ENCODE measurements at regions not wholly inside any gene's neighbourhood (a gene's known extent, or its start where the extent isn't known, plus 50 kb on each side); places are given as distances from the start of the nearest gene placed in this dataset.

DNA sequence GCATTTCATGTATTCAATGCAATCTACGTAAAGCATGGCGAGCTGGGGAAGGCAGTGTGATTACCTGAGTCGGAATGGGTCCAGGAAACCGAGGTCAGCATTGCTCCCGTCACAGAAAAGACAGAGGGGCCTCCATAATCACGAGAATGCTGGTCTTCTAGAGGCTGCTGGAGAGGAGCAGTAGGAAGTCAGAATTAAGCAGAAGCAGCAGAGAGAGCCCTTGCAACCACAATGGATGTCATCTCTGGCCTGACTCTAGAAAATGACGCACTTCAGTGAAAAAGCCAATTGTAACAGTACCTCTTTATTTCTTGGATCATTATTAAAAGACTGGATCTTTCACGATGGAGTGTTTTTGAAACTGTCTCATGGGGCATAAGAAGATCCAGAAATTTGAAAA lies 69.5 kb upstream of the FOXN3 start (continued):
- TF ChIP-seq, protein P1, sequence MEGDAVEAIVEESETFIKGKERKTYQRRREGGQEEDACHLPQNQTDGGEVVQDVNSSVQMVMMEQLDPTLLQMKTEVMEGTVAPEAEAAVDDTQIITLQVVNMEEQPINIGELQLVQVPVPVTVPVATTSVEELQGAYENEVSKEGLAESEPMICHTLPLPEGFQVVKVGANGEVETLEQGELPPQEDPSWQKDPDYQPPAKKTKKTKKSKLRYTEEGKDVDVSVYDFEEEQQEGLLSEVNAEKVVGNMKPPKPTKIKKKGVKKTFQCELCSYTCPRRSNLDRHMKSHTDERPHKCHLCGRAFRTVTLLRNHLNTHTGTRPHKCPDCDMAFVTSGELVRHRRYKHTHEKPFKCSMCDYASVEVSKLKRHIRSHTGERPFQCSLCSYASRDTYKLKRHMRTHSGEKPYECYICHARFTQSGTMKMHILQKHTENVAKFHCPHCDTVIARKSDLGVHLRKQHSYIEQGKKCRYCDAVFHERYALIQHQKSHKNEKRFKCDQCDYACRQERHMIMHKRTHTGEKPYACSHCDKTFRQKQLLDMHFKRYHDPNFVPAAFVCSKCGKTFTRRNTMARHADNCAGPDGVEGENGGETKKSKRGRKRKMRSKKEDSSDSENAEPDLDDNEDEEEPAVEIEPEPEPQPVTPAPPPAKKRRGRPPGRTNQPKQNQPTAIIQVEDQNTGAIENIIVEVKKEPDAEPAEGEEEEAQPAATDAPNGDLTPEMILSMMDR (IDR thresholded peaks at IDR 0.05): no peak
- TF ChIP-seq ELF1 (IDR thresholded peaks at IDR 0.05) (no peak), RAD21 (IDR thresholded peaks at IDR 0.05; ENCODE audit: low read length) (no peak), TCF12 (IDR thresholded peaks at IDR 0.05) (no peak)

DNA sequence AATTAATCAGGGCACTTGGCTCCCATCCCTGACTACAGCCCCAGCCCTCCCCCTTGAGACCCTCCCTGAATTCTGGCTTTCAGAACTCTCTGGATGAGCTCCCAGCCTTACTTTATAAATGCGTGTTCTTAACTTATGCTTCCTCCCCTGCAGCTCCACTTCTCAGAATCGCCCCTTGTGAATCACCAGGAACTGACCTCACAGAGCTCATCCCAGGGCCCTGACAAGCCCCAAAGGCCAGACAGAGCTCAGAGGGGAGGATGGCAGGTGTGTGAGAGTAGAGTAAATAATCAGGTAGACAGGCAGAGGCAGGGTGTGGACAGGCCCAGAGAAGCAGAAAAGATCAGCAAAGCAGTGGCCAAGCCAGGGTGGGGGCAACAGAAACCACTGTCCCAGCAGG lies 68.2 kb upstream of the FOXN3 start:
- H4K20me1 ChIP-seq (ENCODE audit: insufficient read depth): no peaks in the 10 kb centered on the region

More for the DNA sequence above, 68.2 kb upstream of the FOXN3 start:
- CTCF ChIA-PET: interaction anchor here (1.1 kb wide), 1 partner anchor 10 kb away, joined by 4 read pairs; no protein-coding TSS in a partner anchor
- no peak overlapping the region for H3K4me3 ChIP-seq (ENCODE audit: low read depth in 2 of 2, low read length in 1 of 2)
- no peak overlapping the region for H3K4me2 ChIP-seq
- no peaks in the 10 kb centered on the region for H3K36me3 ChIP-seq (replicated peaks in 1 of 2; ENCODE audit: control insufficient read depth in 1 of 2, insufficient read depth in 2 of 2, low read length in 1 of 2)
- no peaks in the 10 kb centered on the region for H3K9me3 ChIP-seq
- DNase-seq: no peak
- no peaks in the 10 kb centered on the region for H3K79me2 ChIP-seq (ENCODE audit: insufficient read depth)
- TF ChIP-seq, protein P2, sequence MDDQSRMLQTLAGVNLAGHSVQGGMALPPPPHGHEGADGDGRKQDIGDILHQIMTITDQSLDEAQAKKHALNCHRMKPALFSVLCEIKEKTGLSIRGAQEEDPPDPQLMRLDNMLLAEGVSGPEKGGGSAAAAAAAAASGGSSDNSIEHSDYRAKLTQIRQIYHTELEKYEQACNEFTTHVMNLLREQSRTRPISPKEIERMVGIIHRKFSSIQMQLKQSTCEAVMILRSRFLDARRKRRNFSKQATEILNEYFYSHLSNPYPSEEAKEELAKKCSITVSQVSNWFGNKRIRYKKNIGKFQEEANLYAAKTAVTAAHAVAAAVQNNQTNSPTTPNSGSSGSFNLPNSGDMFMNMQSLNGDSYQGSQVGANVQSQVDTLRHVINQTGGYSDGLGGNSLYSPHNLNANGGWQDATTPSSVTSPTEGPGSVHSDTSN (IDR thresholded peaks at IDR 0.05): no peak
- TF ChIP-seq FOSL2 (IDR thresholded peaks at IDR 0.05; ENCODE audit: borderline replicate concordance, low read depth): no peak
- no peak for TF ChIP-seq RFX5 (IDR thresholded peaks at IDR 0.05; ENCODE audit: low read length)
- TF ChIP-seq MEF2A (IDR thresholded peaks at IDR 0.05; ENCODE audit: borderline replicate concordance, low read depth): no peak
- no peak for TF ChIP-seq RXRA (IDR thresholded peaks at IDR 0.05; ENCODE audit: borderline replicate concordance, low read depth)
- no peak for TF ChIP-seq RCOR1 (IDR thresholded peaks at IDR 0.05; ENCODE audit: low read length)
- TF ChIP-seq EZH2phosphoT487 (IDR thresholded peaks at IDR 0.05; ENCODE audit: borderline replicate concordance, low read depth): no peak
- no peak for TF ChIP-seq JUND (IDR thresholded peaks at IDR 0.05)
- TF ChIP-seq FOXJ3 (CRISPR knock-in tag; IDR thresholded peaks at IDR 0.05): no peak
- TF ChIP-seq, protein P3, sequence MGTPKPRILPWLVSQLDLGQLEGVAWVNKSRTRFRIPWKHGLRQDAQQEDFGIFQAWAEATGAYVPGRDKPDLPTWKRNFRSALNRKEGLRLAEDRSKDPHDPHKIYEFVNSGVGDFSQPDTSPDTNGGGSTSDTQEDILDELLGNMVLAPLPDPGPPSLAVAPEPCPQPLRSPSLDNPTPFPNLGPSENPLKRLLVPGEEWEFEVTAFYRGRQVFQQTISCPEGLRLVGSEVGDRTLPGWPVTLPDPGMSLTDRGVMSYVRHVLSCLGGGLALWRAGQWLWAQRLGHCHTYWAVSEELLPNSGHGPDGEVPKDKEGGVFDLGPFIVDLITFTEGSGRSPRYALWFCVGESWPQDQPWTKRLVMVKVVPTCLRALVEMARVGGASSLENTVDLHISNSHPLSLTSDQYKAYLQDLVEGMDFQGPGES (IDR thresholded peaks at IDR 0.05; ENCODE audit: low read depth, low read length): no peak
- TF ChIP-seq, protein P4, sequence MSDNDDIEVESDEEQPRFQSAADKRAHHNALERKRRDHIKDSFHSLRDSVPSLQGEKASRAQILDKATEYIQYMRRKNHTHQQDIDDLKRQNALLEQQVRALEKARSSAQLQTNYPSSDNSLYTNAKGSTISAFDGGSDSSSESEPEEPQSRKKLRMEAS (IDR thresholded peaks at IDR 0.05; ENCODE audit: low read depth): no peak
- no peak for TF ChIP-seq FOXM1 (IDR thresholded peaks at IDR 0.05; ENCODE audit: low read depth)
- no peak for TF ChIP-seq RAD21 (IDR thresholded peaks at IDR 0.05; ENCODE audit: low read length)
- peaks cover 0 to 7% of the 10 kb centered on the region in 2 experiments; a peak in 1 of 4 replicates for H3K4me1 ChIP-seq (ENCODE audit: control insufficient read depth in 1 of 2, insufficient read depth in 2 of 2, low read depth in 1 of 2, low read length in 1 of 2)
- H3F3A ChIP-seq (replicated peaks; ENCODE audit: insufficient read depth): no peaks in the 10 kb centered on the region
- no peaks in the 10 kb centered on the region for H3K9me2 ChIP-seq
- H2AFZ ChIP-seq (ENCODE audit: low read depth): no peak overlapping the region
- no peak overlapping the region for H3K27ac ChIP-seq (ENCODE audit: low read depth in 2 of 2, low read length in 1 of 2)
- POLR2A ChIA-PET: no interaction called here
- H3K27me3 ChIP-seq (ENCODE audit: insufficient read depth): no peaks in the 10 kb centered on the region
- H3K9ac ChIP-seq: no peak overlapping the region
- WGBS (ENCODE audit: low lambda C conversion rate): 84% methylated on average over 2 of the region's 2 CpGs
